ENCODE measurements at regions not wholly inside any gene's neighbourhood (a gene's known extent, or its start where the extent isn't known, plus 50 kb on each side); places are given as distances from the start of the nearest gene placed in this dataset.

GRCh38 chr6:25224242-25224641 lies 54.9 kb upstream of the CARMIL1 start:
- no peak for TF ChIP-seq CTCF (conservative IDR thresholded peaks at IDR 0.05 in 1 of 2, IDR thresholded peaks at IDR 0.05 in 1 of 2; ENCODE audit: extremely low read depth in 1 of 2, insufficient read depth in 1 of 2, low read depth in 1 of 2, low read length in 2 of 2)
- TF ChIP-seq EZH2 (IDR thresholded peaks at IDR 0.05; ENCODE audit: borderline replicate concordance, low read length): no peak
